Gastroesophageal sphincter (tissue), 3 donors: ENCODE measurements at regions not wholly inside any gene's neighbourhood (a gene's known extent, or its start where the extent isn't known, plus 50 kb on each side); places are given as distances from the start of the nearest gene placed in this dataset.

Source experiments
- CTCF ChIP-seq, 4 experiments: fragments of 200-600 bp in 2 of 4; fragments of 450-650 bp in 2 of 4; sonication (generic) in 1 of 4; IDR thresholded peaks; one replicate each; pipeline ENCODE4 v1.5.1; 2017 to 2019; ENCODE audit warnings: antibody characterized with exemption in 4 of 4, mild to moderate bottlenecking in 2 of 4, moderate library complexity in 2 of 4
- EP300 ChIP-seq: sonication (generic); formaldehyde crosslinking; IDR thresholded peaks from one replicate; pipeline ENCODE4 v1.6.1; 2017; ENCODE audit warnings: antibody characterized with exemption, mild to moderate bottlenecking
- POLR2A ChIP-seq, 2 donors: fragments of 450-650 bp; IDR thresholded peaks; one replicate each; pipeline ENCODE4 v1.6.1; 2017; ENCODE audit warnings: antibody characterized with exemption in 2 of 2, mild to moderate bottlenecking in 2 of 2, moderate library complexity in 1 of 2
- POLR2AphosphoS5 ChIP-seq: sonication (generic); formaldehyde crosslinking; IDR thresholded peaks from one replicate; pipeline ENCODE4 v1.6.1; 2017; ENCODE audit warnings: antibody characterized with exemption

- no peak for TF ChIP-seq CTCF (IDR thresholded peaks at IDR 0.05)
- no peak for TF ChIP-seq POLR2A (IDR thresholded peaks at IDR 0.05)
- no peak for TF ChIP-seq EP300
- TF ChIP-seq POLR2AphosphoS5, result no peak
Observed at GRCh38 chr2:21694079-21694878, 570.5 kb downstream of the TDRD15 start.
